DOHH2 (cell line): ENCODE measurements at regions not wholly inside any gene's neighbourhood (a gene's known extent, or its start where the extent isn't known, plus 50 kb on each side); places are given as distances from the start of the nearest gene placed in this dataset.

Experiments used
- H3F3A ChIP-seq: fragments of 200-600 bp; sonication (generic), shearing (Covaris generic); 2 replicates; pipeline ENCODE4 v1.6.0; 2016; ENCODE audit warnings: antibody characterized with exemption, mild to moderate bottlenecking; ENCODE audit not compliant: control insufficient read depth, insufficient read depth
- H3K27ac ChIP-seq: fragments of 200-600 bp; sonication (generic); 2 replicates; pipeline ENCODE4 v1.5.1; 2014; ENCODE audit warnings: low read depth, mild to moderate bottlenecking, low read length, moderate library complexity
- H3K27me3 ChIP-seq: fragments of 200-600 bp; sonication (generic); 2 replicates; pipeline ENCODE4 v1.6.1; 2014; ENCODE audit warnings: mild to moderate bottlenecking, low read length, mixed read lengths; ENCODE audit not compliant: control insufficient read depth
- H3K36me3 ChIP-seq: fragments of 200-600 bp; sonication (generic); 2 replicates; pipeline ENCODE4 v1.6.1; 2014; ENCODE audit warnings: mild to moderate bottlenecking, low read length, moderate library complexity, mixed read lengths; ENCODE audit not compliant: control insufficient read depth
- H3K4me1 ChIP-seq: fragments of 200-600 bp; sonication (generic); 2 replicates; pipeline ENCODE4 v1.6.1; 2014; ENCODE audit warnings: mild to moderate bottlenecking, low read length, mixed read lengths; ENCODE audit not compliant: control insufficient read depth
- H3K4me2 ChIP-seq: fragments of 200-600 bp; sonication (generic); 2 replicates; pipeline ENCODE4 v1.6.0; 2014; ENCODE audit warnings: mild to moderate bottlenecking, low read length, moderate library complexity
- H3K4me3 ChIP-seq: fragments of 200-600 bp; sonication (generic); 2 replicates; pipeline ENCODE4 v1.5.1; 2014; ENCODE audit warnings: mild to moderate bottlenecking, low read length, mixed read lengths
- H3K79me2 ChIP-seq: fragments of 200-600 bp; sonication (generic); 2 replicates; pipeline ENCODE4 v1.6.1; 2014; ENCODE audit warnings: mild to moderate bottlenecking, low read length, mixed read lengths; ENCODE audit not compliant: control insufficient read depth
- H3K9me2 ChIP-seq: fragments of 200-600 bp; sonication (generic); replicated peaks from 2 replicates; pipeline ENCODE4 v1.6.1; 2014; ENCODE audit warnings: mild to moderate bottlenecking, low read length, mixed read lengths; ENCODE audit not compliant: control insufficient read depth
- H3K9me3 ChIP-seq: fragments of 200-600 bp; sonication (generic); 2 replicates; pipeline ENCODE4 v1.6.1; 2014; ENCODE audit warnings: antibody characterized with exemption, low read length, mixed read lengths; ENCODE audit not compliant: control insufficient read depth, insufficient read depth
- H4K20me1 ChIP-seq: fragments of 200-600 bp; sonication (generic); 2 replicates; pipeline ENCODE4 v1.6.0; 2014; ENCODE audit warnings: low read depth, mild to moderate bottlenecking, antibody characterized with exemption, low read length, moderate library complexity; ENCODE audit not compliant: control insufficient read depth, insufficient read depth
- CTCF ChIP-seq: fragments of 200-600 bp; sonication (generic); IDR thresholded peaks from one replicate; pipeline ENCODE4 v1.5.1; 2014; ENCODE audit warnings: antibody characterized with exemption, mild to moderate bottlenecking, low read depth, low read length; ENCODE audit not compliant: poor library complexity, severe bottlenecking
- EZH2phosphoT487 ChIP-seq: fragments of 200-600 bp; sonication (generic); IDR thresholded peaks from 2 replicates; pipeline ENCODE4 v1.6.1; 2017; ENCODE audit warnings: borderline replicate concordance, mild to moderate bottlenecking, antibody characterized with exemption, low read length, moderate library complexity, mixed read lengths

- TF ChIP-seq CTCF (no peak), EZH2phosphoT487 (no peak)
- Histone ChIP-seq H3K27me3 (no peaks in the 10 kb centered on the region), H3K27ac (no peak overlapping the region), H3K9me2 (no peaks in the 10 kb centered on the region), H3K36me3 (no peaks in the 10 kb centered on the region), H3K4me2 (no peak overlapping the region), H3K79me2 (no peaks in the 10 kb centered on the region), H4K20me1 (no peaks in the 10 kb centered on the region), H3K4me3 (no peak overlapping the region), H3K9me3 (no peaks in the 10 kb centered on the region), H3K4me1 (no peaks in the 10 kb centered on the region), H3F3A (no peaks in the 10 kb centered on the region)
Observed at GRCh38 chr4:114091546-114091945, 112.1 kb upstream of the ARSJ start.

- H3K9me2 ChIP-seq: no peaks in the 10 kb centered on the region
- H3K4me1 ChIP-seq: no peaks in the 10 kb centered on the region
- H3K27me3 ChIP-seq: no peaks in the 10 kb centered on the region
- no peaks in the 10 kb centered on the region for H3K79me2 ChIP-seq
- no peaks in the 10 kb centered on the region for H3F3A ChIP-seq
- H3K9me3 ChIP-seq: no peaks in the 10 kb centered on the region
- H4K20me1 ChIP-seq: no peaks in the 10 kb centered on the region
- H3K4me3 ChIP-seq: no peak overlapping the region
- H3K27ac ChIP-seq: no peak overlapping the region
- TF ChIP-seq CTCF (no peak), EZH2phosphoT487 (no peak)
- H3K36me3 ChIP-seq: no peaks in the 10 kb centered on the region
- no peak overlapping the region for H3K4me2 ChIP-seq
Observed at GRCh38 chr4:114093221-114093715, 113.8 kb upstream of the ARSJ start.

GRCh38 chr4:114100288-114101031, 121.0 kb upstream of the ARSJ start:
- Histone ChIP-seq H4K20me1 (no peaks in the 10 kb centered on the region), H3K9me3 (no peaks in the 10 kb centered on the region), H3K36me3 (no peaks in the 10 kb centered on the region), H3F3A (no peaks in the 10 kb centered on the region), H3K27ac (no peak overlapping the region), H3K9me2 (no peaks in the 10 kb centered on the region), H3K4me1 (no peaks in the 10 kb centered on the region), H3K27me3 (no peaks in the 10 kb centered on the region), H3K79me2 (no peaks in the 10 kb centered on the region), H3K4me2 (no peak overlapping the region), H3K4me3 (no peak overlapping the region)
- TF ChIP-seq EZH2phosphoT487: no peak
- no peak for TF ChIP-seq CTCF
